ENCODE measurements at regions not wholly inside any gene's neighbourhood (a gene's known extent, or its start where the extent isn't known, plus 50 kb on each side); places are given as distances from the start of the nearest gene placed in this dataset.

GRCh38 chr5:116810951-116811350 is 236.3 kb upstream of the SEMA6A start:
- in situ Hi-C loops (cut with MboI) (no loop called here), intact Hi-C loops (cut with micrococcal nuclease; ENCODE audit: unreplicated experiment) (no loop called here)
- H3K27me3 ChIP-seq (replicated peaks in 1 of 2; ENCODE audit: control insufficient read depth in 2 of 2, insufficient read depth in 2 of 2, low read length in 1 of 2), result no peaks in the 10 kb centered on the region
- H2AFZ ChIP-seq (ENCODE audit: control insufficient read depth, low read depth, low read length), result no peak overlapping the region
- H4K20me1 ChIP-seq (ENCODE audit: control insufficient read depth, insufficient read depth), result no peaks in the 10 kb centered on the region
- H3K9me3 ChIP-seq (replicated peaks; ENCODE audit: control insufficient read depth, insufficient read depth, low read length), result no peaks in the 10 kb centered on the region
- 75% methylated on average over 2 of the region's 2 CpGs for WGBS (ENCODE audit: insufficient coverage, insufficient replicate concordance, low lambda C conversion rate, missing lambda C conversion rate)
- SMC1A ChIA-PET (ENCODE audit: uncharacterized antibody, unreplicated experiment), result interaction anchor here (1.0 to 1.2 kb wide), 2 partner anchors 26 to 75 kb away, joined by 3 read pairs; no protein-coding TSS in a partner anchor
- H3K4me2 ChIP-seq (ENCODE audit: control insufficient read depth, insufficient read depth), result no peak overlapping the region
- FAIRE-seq (no peak), DNase-seq (ENCODE audit: low read depth, low spot score) (no peak), ATAC-seq (no peak)
- CTCF ChIA-PET, result interaction anchor here (0.6 kb wide), 1 partner anchor 1720 kb away, joined by 3 read pairs; no protein-coding TSS in a partner anchor
- no peak for TF ChIP-seq PML (IDR thresholded peaks at IDR 0.05; ENCODE audit: low read length)
- no peak for TF ChIP-seq PAX8 (IDR thresholded peaks at IDR 0.05)
- TF ChIP-seq FOXM1 (IDR thresholded peaks at IDR 0.05; ENCODE audit: low read depth, low read length), result no peak
- no peak for TF ChIP-seq IRF5 (IDR thresholded peaks at IDR 0.05; ENCODE audit: borderline replicate concordance)
- no peak for TF ChIP-seq KDM1A (IDR thresholded peaks at IDR 0.05; ENCODE audit: borderline replicate concordance)
- no peak for TF ChIP-seq POLR2A (IDR thresholded peaks at IDR 0.05; ENCODE audit: low read depth, low read length)
- TF ChIP-seq CBX3 (IDR thresholded peaks at IDR 0.05; ENCODE audit: borderline replicate concordance, low read depth), result no peak
- H3K79me2 ChIP-seq (ENCODE audit: control insufficient read depth, insufficient read depth, low read length), result no peaks in the 10 kb centered on the region
- BruUV-seq (replicated peaks), result no TSS peak
- no peak overlapping the region for H3K9ac ChIP-seq (ENCODE audit: control insufficient read depth, insufficient read depth, low read length)
- no peaks in the 10 kb centered on the region for H3K36me3 ChIP-seq (ENCODE audit: control insufficient read depth in 2 of 2, insufficient read depth in 2 of 2, low read length in 1 of 2)
- POLR2A ChIA-PET, result interaction anchor here (0.8 kb wide), 1 partner anchor 111 kb away, joined by 4 read pairs; no protein-coding TSS in a partner anchor
- RAD21 ChIA-PET (ENCODE audit: unreplicated experiment), result interaction anchor here (1.0 to 1.2 kb wide), 2 partner anchors 25 to 70 kb away, joined by 3 read pairs; no protein-coding TSS in a partner anchor
- no peak overlapping the region for H3K27ac ChIP-seq (ENCODE audit: control insufficient read depth, insufficient read depth)
- H3K4me3 ChIP-seq, result no peak overlapping the region
- no peaks in the 10 kb centered on the region for H3K4me1 ChIP-seq (ENCODE audit: control insufficient read depth, insufficient read depth, low read length)

GRCh38 chr5:116806836-116807235 is 232.2 kb upstream of the SEMA6A start:
- ChIA-PET SMC1A (ENCODE audit: uncharacterized antibody, unreplicated experiment) (no interaction called here), CTCF (interaction anchor here (0.8 to 0.9 kb wide), 2 partner anchors 27 to 230 kb away, joined by 3 to 5 read pairs; no protein-coding TSS in a partner anchor), POLR2A (no interaction called here), RAD21 (ENCODE audit: unreplicated experiment) (no interaction called here)
- in situ Hi-C loops (cut with MboI), result no loop called here
- Histone ChIP-seq H3K4me1 (ENCODE audit: control insufficient read depth, insufficient read depth, low read length) (no peaks in the 10 kb centered on the region), H2AFZ (ENCODE audit: control insufficient read depth, low read depth, low read length) (no peak overlapping the region), H3K79me2 (ENCODE audit: control insufficient read depth, insufficient read depth, low read length) (no peaks in the 10 kb centered on the region), H3K9ac (ENCODE audit: control insufficient read depth, insufficient read depth, low read length) (no peak overlapping the region), H4K20me1 (ENCODE audit: control insufficient read depth, insufficient read depth) (no peaks in the 10 kb centered on the region), H3K27me3 (replicated peaks in 1 of 2; ENCODE audit: control insufficient read depth in 2 of 2, insufficient read depth in 2 of 2, low read length in 1 of 2) (no peaks in the 10 kb centered on the region), H3K27ac (ENCODE audit: control insufficient read depth, insufficient read depth) (no peak overlapping the region), H3K4me2 (ENCODE audit: control insufficient read depth, insufficient read depth) (no peak overlapping the region), H3K9me3 (replicated peaks; ENCODE audit: control insufficient read depth, insufficient read depth, low read length) (no peaks in the 10 kb centered on the region), H3K36me3 (ENCODE audit: control insufficient read depth in 2 of 2, insufficient read depth in 2 of 2, low read length in 1 of 2) (no peaks in the 10 kb centered on the region), H3K4me3 (no peak overlapping the region)
- no TSS peak for BruUV-seq (replicated peaks)
- DNase-seq (ENCODE audit: low read depth, low spot score), result no peak
- intact Hi-C loops (cut with micrococcal nuclease; ENCODE audit: unreplicated experiment), result no loop called here
- no peak for FAIRE-seq
- TF ChIP-seq JUNB (IDR thresholded peaks at IDR 0.05), result no peak
- TF ChIP-seq ATF7 (IDR thresholded peaks at IDR 0.05; ENCODE audit: low read depth), result peak; percentile 64
- no peak for TF ChIP-seq POLR2AphosphoS2 (IDR thresholded peaks at IDR 0.05; ENCODE audit: low read depth, low read length)
- WGBS (ENCODE audit: insufficient coverage, insufficient replicate concordance, low lambda C conversion rate, missing lambda C conversion rate), result 35% methylated on average over 3 of the region's 3 CpGs
- no peak for ATAC-seq

All from GM12878 (cell line).